ENCODE measurements at regions not wholly inside any gene's neighbourhood (a gene's known extent, or its start where the extent isn't known, plus 50 kb on each side); places are given as distances from the start of the nearest gene placed in this dataset.
"Not testable (repeated sequence)": the region's sequence is repeated elsewhere in the genome, so short reads cannot be mapped to it uniquely, and the experiment has no call there.

- Histone ChIP-seq H3K9ac (ENCODE audit: low read depth, low read length, poor library complexity) (no peak overlapping the region), H2AFZ (ENCODE audit: low read length) (no peak overlapping the region), H3K4ac (ENCODE audit: low read length) (no peak overlapping the region), H3K18ac (ENCODE audit: low read length) (no peak overlapping the region), H3K4me1 (ENCODE audit: control insufficient read depth in 2 of 2, insufficient read depth in 1 of 2, low read depth in 1 of 2, low read length in 2 of 2) (peaks cover 0 to 3% of the 10 kb centered on the region in 2 donors), H3K36me3 (replicated peaks in 1 of 2; ENCODE audit: control insufficient read depth in 2 of 2, insufficient read depth in 2 of 2, low read length in 2 of 2) (no peaks in the 10 kb centered on the region), H3K27ac (replicated peaks; ENCODE audit: low read length) (no peak overlapping the region), H4K8ac (ENCODE audit: low read depth, low read length) (no peak overlapping the region), H3K14ac (ENCODE audit: low read length) (no peak overlapping the region), H4K91ac (ENCODE audit: low read depth, low read length, poor library complexity) (no peak overlapping the region), H3K27me3 (ENCODE audit: control insufficient read depth in 3 of 3, insufficient read depth in 3 of 3, low read depth in 1 of 3, low read length in 3 of 3) (no peaks in the 10 kb centered on the region), H3K79me1 (ENCODE audit: low read depth, low read length) (no peaks in the 10 kb centered on the region), H3K4me2 (ENCODE audit: insufficient read depth, low read length, poor library complexity, severe bottlenecking) (no peak overlapping the region), H3K4me3 (ENCODE audit: low read length in 2 of 2) (no peak overlapping the region), H3K23ac (ENCODE audit: low read depth, low read length, poor library complexity) (no peak overlapping the region), H2AK5ac (ENCODE audit: low read depth, low read length) (no peak overlapping the region), H2BK120ac (ENCODE audit: low read depth, low read length) (no peak overlapping the region), H2BK12ac (ENCODE audit: low read length) (no peak overlapping the region), H2BK5ac (ENCODE audit: low read length) (no peak overlapping the region), H2BK15ac (ENCODE audit: low read length) (no peak overlapping the region), H3K9me3 (replicated peaks in 1 of 2; ENCODE audit: control insufficient read depth in 2 of 2, insufficient read depth in 1 of 2, low read depth in 1 of 2, low read length in 2 of 2) (no peaks in the 10 kb centered on the region)
- no peak for DNase-seq (ENCODE audit: low spot score)
- WGBS, 2 donors (ENCODE audit: extremely low coverage in 2 of 2, insufficient read length in 2 of 2, insufficient replicate concordance in 1 of 2), result no CpG with 5 or more reads among the region's 1 CpG
Observed at GRCh38 chr3:87437765-87438164, 161.4 kb upstream of the POU1F1 start.

GRCh38 chr3:87436781-87437543, 160.6 kb upstream of the POU1F1 start:
- Histone ChIP-seq H3K4me1 (ENCODE audit: control insufficient read depth in 2 of 2, insufficient read depth in 1 of 2, low read depth in 1 of 2, low read length in 2 of 2) (peaks cover 0 to 3% of the 10 kb centered on the region in 2 donors), H2BK120ac (ENCODE audit: low read depth, low read length) (no peak overlapping the region), H2AFZ (ENCODE audit: low read length) (no peak overlapping the region), H3K27ac (replicated peaks; ENCODE audit: low read length) (no peak overlapping the region), H3K4ac (ENCODE audit: low read length) (no peak overlapping the region), H2AK5ac (ENCODE audit: low read depth, low read length) (no peak overlapping the region), H3K9me3 (replicated peaks in 1 of 2; ENCODE audit: control insufficient read depth in 2 of 2, insufficient read depth in 1 of 2, low read depth in 1 of 2, low read length in 2 of 2) (no peaks in the 10 kb centered on the region), H3K36me3 (replicated peaks in 1 of 2; ENCODE audit: control insufficient read depth in 2 of 2, insufficient read depth in 2 of 2, low read length in 2 of 2) (no peaks in the 10 kb centered on the region), H2BK5ac (ENCODE audit: low read length) (no peak overlapping the region), H3K79me1 (ENCODE audit: low read depth, low read length) (no peaks in the 10 kb centered on the region), H3K4me2 (ENCODE audit: insufficient read depth, low read length, poor library complexity, severe bottlenecking) (no peak overlapping the region), H3K4me3 (ENCODE audit: low read length in 2 of 2) (no peak overlapping the region), H2BK12ac (ENCODE audit: low read length) (no peak overlapping the region), H3K18ac (ENCODE audit: low read length) (no peak overlapping the region), H2BK15ac (ENCODE audit: low read length) (no peak overlapping the region), H4K91ac (ENCODE audit: low read depth, low read length, poor library complexity) (no peak overlapping the region), H3K14ac (ENCODE audit: low read length) (no peak overlapping the region), H3K9ac (ENCODE audit: low read depth, low read length, poor library complexity) (no peak overlapping the region), H3K27me3 (ENCODE audit: control insufficient read depth in 3 of 3, insufficient read depth in 3 of 3, low read depth in 1 of 3, low read length in 3 of 3) (no peaks in the 10 kb centered on the region), H3K23ac (ENCODE audit: low read depth, low read length, poor library complexity) (no peak overlapping the region), H4K8ac (ENCODE audit: low read depth, low read length) (no peak overlapping the region)
- DNase-seq (ENCODE audit: low spot score), result no peak
- WGBS, 2 donors (ENCODE audit: extremely low coverage in 2 of 2, insufficient read length in 2 of 2, insufficient replicate concordance in 1 of 2), result no CpG with 5 or more reads among the region's 7 CpGs

GRCh38 chr3:87435926-87436620, 159.7 kb upstream of the POU1F1 start:
- Histone ChIP-seq H3K14ac (ENCODE audit: low read length) (no peak overlapping the region), H2AK5ac (ENCODE audit: low read depth, low read length) (no peak overlapping the region), H2BK12ac (ENCODE audit: low read length) (no peak overlapping the region), H3K27ac (replicated peaks; ENCODE audit: low read length) (no peak overlapping the region), H3K4ac (ENCODE audit: low read length) (no peak overlapping the region), H3K36me3 (replicated peaks in 1 of 2; ENCODE audit: control insufficient read depth in 2 of 2, insufficient read depth in 2 of 2, low read length in 2 of 2) (no peaks in the 10 kb centered on the region), H3K4me3 (ENCODE audit: low read length in 2 of 2) (no peak overlapping the region), H3K23ac (ENCODE audit: low read depth, low read length, poor library complexity) (no peak overlapping the region), H3K9me3 (replicated peaks in 1 of 2; ENCODE audit: control insufficient read depth in 2 of 2, insufficient read depth in 1 of 2, low read depth in 1 of 2, low read length in 2 of 2) (no peaks in the 10 kb centered on the region), H4K8ac (ENCODE audit: low read depth, low read length) (no peak overlapping the region), H3K4me1 (ENCODE audit: control insufficient read depth in 2 of 2, insufficient read depth in 1 of 2, low read depth in 1 of 2, low read length in 2 of 2) (peaks cover 0 to 3% of the 10 kb centered on the region in 2 donors), H2BK15ac (ENCODE audit: low read length) (no peak overlapping the region), H2BK120ac (ENCODE audit: low read depth, low read length) (no peak overlapping the region), H3K4me2 (ENCODE audit: insufficient read depth, low read length, poor library complexity, severe bottlenecking) (no peak overlapping the region), H4K91ac (ENCODE audit: low read depth, low read length, poor library complexity) (no peak overlapping the region), H2BK5ac (ENCODE audit: low read length) (no peak overlapping the region), H3K9ac (ENCODE audit: low read depth, low read length, poor library complexity) (no peak overlapping the region), H2AFZ (ENCODE audit: low read length) (no peak overlapping the region), H3K18ac (ENCODE audit: low read length) (no peak overlapping the region), H3K79me1 (ENCODE audit: low read depth, low read length) (no peaks in the 10 kb centered on the region), H3K27me3 (ENCODE audit: control insufficient read depth in 3 of 3, insufficient read depth in 3 of 3, low read depth in 1 of 3, low read length in 3 of 3) (no peaks in the 10 kb centered on the region)
- WGBS, 2 donors (ENCODE audit: extremely low coverage in 2 of 2, insufficient read length in 2 of 2, insufficient replicate concordance in 1 of 2), result no CpG with 5 or more reads among the region's 5 CpGs
- no peak for DNase-seq (ENCODE audit: low spot score)

GRCh38 chr3:87433445-87433844, 157.1 kb upstream of the POU1F1 start:
- H3K4me1 ChIP-seq (ENCODE audit: control insufficient read depth in 2 of 2, insufficient read depth in 1 of 2, low read depth in 1 of 2, low read length in 2 of 2); H3K4me2 ChIP-seq (ENCODE audit: insufficient read depth, low read length, poor library complexity, severe bottlenecking); DNase-seq (ENCODE audit: low spot score); H4K91ac ChIP-seq (ENCODE audit: low read depth, low read length, poor library complexity); H4K8ac ChIP-seq (ENCODE audit: low read depth, low read length); H3K9me3 ChIP-seq (replicated peaks in 1 of 2; ENCODE audit: control insufficient read depth in 2 of 2, insufficient read depth in 1 of 2, low read depth in 1 of 2, low read length in 2 of 2); H3K4me3 ChIP-seq (ENCODE audit: low read length in 2 of 2); H2BK120ac ChIP-seq (ENCODE audit: low read depth, low read length); H3K23ac ChIP-seq (ENCODE audit: low read depth, low read length, poor library complexity); H2BK12ac ChIP-seq (ENCODE audit: low read length); H3K79me1 ChIP-seq (ENCODE audit: low read depth, low read length); H3K9ac ChIP-seq (ENCODE audit: low read depth, low read length, poor library complexity); H3K27ac ChIP-seq (replicated peaks; ENCODE audit: low read length); H2BK5ac ChIP-seq (ENCODE audit: low read length); H3K36me3 ChIP-seq (replicated peaks in 1 of 2; ENCODE audit: control insufficient read depth in 2 of 2, insufficient read depth in 2 of 2, low read length in 2 of 2); H3K27me3 ChIP-seq (ENCODE audit: control insufficient read depth in 3 of 3, insufficient read depth in 3 of 3, low read depth in 1 of 3, low read length in 3 of 3); H3K18ac ChIP-seq (ENCODE audit: low read length); H2AK5ac ChIP-seq (ENCODE audit: low read depth, low read length); H3K4ac ChIP-seq (ENCODE audit: low read length); H2BK15ac ChIP-seq (ENCODE audit: low read length); H2AFZ ChIP-seq (ENCODE audit: low read length); H3K14ac ChIP-seq (ENCODE audit: low read length): not testable (repeated sequence)
- 100% methylated on average over 1 of the region's 3 CpGs; no CpG with 5 or more reads in 1 of the 2 donors for WGBS, 2 donors (ENCODE audit: extremely low coverage in 2 of 2, insufficient read length in 2 of 2, insufficient replicate concordance in 1 of 2)
